RKO (cell line): ENCODE measurements at regions not wholly inside any gene's neighbourhood (a gene's known extent, or its start where the extent isn't known, plus 50 kb on each side); places are given as distances from the start of the nearest gene placed in this dataset.
"Not testable (repeated sequence)": the region's sequence is repeated elsewhere in the genome, so short reads cannot be mapped to it uniquely, and the experiment has no call there.

Experiments used
- DNase-seq: peaks from one replicate; pipeline ENCODE4 v3.0.0-alpha.2; 2016; ENCODE audit warnings: low spot score

DNA sequence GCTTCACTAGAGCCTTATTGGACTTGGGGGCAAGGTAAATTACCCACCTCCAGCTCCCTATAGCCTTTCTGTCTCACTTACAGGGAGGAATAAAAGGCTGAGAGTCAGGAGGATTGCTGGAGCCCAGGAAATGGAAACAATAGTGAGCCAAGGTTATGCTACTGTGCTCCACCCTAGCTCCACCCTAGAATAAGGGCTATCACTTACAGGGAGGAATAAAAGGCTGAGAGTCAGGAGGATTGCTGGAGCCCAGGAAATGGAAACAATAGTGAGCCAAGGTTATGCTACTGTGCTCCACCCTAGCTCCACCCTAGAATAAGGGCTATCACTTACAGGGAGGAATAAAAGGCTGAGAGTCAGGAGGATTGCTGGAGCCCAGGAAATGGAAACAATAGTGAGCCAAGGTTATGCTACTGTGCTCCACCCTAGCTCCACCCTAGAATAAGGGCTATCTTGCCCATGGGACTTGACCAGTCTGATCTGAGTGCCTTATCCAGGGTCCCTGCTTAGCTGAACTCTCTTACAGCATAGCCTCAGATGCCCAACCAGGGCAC is 150.6 kb upstream of the UGT8 start:
- DNase-seq = not testable (repeated sequence)

DNA sequence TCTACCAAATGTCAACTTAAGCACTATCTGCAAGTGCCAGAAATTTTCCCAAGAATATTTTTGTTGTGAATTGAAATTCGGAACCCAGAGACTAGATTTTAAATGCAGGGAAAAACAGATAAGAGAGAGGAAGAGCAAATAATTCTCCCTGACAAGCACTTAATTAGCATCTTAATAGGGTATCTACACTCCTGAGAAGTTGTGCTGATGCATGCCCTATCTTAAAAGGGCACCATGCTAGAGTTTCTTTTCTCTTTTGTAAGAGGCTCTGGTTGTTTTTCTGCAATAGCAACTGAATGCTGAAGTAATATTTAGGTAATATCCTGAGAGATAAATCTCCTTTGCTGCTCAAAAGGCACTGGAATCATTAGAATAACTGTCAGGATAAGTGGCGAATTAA is 139.9 kb upstream of the UGT8 start:
- no peak for DNase-seq

DNA sequence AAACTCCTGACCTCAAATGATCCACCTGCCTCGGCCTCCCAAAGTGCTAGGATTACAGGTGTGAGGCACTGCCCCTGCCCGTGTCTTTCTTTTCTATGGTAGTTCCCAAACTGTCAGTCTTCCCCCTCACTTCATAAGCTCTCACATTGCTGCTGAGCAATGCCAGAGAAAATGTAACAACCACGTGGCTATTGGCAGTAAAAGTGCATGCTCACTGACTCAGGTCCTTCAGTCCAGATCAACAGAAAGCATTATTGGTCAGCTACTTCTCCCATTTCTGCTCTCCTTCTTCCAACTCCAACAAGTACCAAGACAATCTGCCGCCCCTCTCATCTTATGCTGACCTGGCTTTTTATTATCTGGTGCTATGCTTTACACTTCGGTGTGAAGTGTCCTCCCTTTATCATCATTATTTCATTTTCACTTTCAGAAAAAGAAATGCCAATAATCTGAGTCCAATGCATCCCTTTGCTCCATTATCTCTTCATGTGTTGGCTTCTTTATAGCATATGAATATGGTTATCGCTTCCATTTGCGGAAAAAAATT is 133.8 kb upstream of the UGT8 start:
- peak; percentile 25 for DNase-seq

DNA sequence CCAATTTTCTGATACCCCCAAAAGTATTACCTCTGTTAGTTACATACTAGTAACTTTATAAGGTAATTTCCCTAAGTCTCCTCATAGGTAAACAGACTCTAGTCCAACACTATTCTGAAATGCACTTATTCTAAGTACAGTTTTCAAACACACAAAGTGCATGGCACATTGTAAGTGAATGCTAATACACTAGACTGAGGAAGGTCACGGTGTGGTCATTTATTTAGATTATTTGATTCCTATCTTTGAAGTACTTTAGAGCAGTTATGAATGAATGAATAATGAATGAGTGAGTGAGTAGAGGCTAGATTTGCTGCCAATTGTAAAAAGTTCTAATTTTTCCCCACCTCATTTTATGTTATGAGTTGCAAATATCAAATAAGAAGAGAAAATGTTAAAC is 132.8 kb upstream of the UGT8 start:
- DNase-seq = no peak

DNA sequence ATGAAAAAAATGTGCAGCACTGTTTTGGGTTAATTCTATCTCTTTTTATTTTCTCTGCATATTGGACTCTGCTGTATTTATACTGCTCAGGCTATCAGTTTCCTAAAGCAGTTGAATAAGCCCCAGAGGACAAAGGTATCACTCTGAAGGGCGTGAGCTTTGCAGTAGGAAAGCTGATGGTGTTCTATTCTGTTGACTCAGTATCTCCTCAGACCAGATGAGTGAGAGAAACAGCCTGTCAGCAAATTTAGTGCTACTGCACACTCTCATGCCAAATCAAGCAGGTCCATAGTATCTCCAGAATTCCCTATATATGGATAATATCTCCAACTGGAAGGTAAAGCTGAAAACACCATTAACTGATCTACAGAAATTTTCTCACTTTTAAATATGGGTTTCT is 132.3 kb upstream of the UGT8 start:
- DNase-seq = no peak

DNA sequence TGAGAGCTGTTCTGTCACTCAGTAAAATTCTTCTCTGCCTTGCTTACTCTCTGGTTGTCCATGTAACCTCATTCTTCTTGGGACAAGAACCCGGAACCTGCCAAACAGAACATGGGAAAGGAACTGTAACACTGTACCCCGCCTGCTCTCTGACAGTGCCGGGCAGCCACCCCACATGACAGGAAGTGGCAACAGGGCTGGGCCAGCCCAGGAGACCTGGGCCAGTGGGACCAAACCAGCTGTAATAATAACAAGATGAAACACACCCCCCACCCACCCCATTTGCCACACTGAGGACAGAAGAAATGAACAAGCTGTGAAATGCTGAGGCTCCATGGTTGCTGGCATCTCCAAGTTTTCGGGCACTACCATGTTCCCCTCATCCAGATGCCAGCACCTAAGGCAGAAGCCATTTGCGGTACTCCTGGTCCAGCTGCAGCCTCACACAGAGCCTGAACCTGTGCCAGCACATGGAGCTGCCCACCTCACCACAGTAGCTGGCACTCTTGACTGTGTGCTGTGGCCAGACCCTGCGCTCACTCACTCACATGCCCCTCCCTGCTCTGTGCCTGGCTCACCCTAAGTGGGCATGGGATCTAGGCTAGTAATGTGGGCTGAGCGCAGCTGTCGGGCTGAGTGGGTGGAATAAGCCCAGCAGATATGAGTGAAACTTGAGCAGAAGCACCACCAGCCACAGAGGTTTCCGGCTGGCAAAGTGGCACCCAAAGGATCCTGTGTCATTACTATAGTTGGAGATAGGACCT is 126.2 kb upstream of the UGT8 start:
- no peak for DNase-seq

DNA sequence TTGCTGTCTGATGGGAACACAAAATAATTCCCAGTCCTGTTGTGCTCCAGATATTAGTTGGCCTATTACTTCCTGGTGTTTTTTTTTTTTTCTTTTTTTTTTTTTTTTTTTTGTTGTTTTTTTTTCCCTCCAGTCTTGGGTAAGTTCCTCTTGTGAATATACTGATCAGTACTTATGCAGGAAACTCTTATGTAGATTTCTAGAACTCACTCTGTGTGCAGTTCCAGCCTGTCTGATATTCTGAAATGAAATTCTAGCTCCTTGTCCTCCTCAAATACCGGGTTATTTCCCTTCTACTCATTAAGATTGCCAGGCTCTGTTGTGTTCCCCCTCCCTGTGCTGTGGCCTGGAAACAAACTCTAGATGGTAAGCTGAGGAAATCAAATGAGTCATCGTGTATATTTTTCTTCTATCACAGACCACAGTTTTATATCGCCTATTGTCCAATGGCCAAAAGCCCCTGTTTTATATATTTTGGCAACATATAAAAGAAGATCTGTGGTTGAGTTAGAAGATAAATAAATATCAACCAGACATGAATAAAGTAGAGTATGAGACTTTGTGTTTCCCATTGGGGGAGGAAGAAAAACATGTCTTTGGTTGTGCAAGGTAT is 124.3 kb upstream of the UGT8 start:
- DNase-seq = no peak

DNA sequence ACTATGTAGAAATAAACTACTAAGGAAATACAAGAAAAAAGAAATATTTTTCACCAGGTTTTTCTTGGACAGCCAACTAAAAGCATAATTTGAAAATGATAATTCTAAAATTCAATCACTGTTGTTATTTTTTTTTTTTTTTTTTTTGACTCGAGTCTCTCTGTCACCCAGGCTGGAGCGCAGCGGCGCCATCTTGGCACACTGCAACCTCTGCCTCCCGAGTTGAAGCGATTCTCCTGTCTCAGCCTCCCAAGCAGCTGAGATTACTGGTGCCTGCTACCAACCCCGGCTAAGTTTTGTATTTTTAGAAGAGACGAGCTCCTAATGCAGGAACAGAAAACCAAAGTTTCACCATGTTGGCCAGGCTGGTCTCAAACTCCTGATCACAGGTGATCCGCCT is 122.3 kb upstream of the UGT8 start:
- DNase-seq = no peak

DNA sequence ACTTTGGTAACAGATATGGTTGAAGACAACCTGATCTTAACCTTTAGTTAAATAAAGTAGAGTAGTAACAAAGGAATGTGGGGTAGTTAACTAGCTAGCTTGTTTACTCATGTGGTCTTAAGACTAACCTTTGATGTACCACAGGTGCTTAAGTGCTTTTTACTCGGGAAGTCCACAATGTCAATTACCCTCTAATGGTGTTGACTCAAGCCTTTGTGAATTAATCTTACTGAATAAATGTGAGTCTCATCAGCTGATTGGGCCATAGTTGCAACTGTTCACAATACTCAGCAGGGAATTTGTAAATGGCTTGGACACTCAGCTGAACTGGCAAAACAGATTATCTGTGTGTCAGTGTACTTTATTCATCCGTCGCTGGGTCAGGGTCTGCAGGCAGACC is 119.0 kb upstream of the UGT8 start:
- DNase-seq = no peak

DNA sequence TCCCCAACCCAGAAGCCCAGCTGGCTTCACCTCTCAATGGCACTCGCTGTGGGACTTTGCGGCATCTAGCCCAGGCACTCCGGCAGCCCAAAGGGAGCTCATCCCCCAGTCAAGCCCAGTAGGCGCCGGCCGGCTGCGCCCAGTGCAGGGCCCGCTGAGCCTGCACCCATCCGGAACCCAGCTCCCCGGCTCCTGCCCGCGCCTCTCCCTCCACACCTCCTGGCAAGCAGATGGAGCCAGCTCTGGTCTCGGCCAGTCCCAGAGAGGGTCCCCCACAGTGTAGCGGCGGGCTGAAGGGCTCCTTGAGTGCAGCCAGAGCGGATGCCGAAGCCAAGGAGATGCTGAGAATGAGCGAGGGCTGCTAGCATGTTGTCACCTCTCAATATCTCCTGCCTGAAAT is 116.8 kb upstream of the UGT8 start:
- DNase-seq = no peak

DNA sequence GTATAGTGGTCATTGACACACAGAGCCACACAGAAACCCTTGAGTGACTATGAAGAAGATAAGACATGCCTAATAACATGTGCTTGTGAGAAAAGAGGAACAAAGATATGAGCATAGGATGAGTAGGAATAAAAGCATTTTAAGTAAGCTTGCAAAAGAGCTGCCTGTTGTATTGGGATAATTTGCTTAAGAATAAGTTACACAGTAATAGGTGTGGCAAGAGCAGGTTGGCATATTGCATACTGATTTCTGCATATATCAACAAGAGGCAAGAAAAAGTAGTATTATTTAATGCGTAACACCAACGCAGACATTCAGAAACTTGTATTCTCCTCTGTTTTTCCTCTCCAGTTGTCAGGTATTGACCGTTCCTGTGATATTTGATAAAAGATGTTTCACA is 111.5 kb upstream of the UGT8 start:
- no peak for DNase-seq

DNA sequence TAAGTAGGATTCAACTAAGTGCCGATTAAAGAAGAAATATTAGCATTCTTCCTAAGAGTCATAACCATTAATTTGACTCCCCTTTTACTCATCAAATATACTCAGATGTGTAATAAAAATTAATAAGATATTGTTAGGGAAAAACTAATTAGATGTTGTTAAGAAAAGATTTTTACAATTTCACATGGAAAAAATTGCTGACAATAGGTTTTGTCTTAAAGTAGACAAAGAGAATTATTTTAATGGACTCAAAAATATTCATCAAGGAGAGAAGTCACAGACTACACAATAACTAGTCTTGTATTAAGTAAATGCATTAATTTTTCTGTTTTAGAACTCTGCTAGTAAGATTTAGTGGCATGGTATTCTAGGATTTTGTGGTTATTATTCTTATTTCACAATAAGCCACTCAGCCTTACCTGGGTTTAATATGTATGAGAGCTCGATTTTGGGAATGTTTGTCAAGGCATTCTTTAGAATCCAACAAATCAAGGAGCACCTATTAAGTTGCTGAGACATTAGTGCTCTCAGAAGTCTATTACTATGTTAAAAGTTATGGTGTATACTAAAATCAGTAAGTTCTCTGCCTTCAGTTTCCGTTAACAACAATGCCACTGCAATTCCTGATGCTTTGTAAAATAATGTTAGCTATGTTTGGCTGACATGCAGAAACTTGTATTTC is 110.2 kb upstream of the UGT8 start:
- DNase-seq = no peak

DNA sequence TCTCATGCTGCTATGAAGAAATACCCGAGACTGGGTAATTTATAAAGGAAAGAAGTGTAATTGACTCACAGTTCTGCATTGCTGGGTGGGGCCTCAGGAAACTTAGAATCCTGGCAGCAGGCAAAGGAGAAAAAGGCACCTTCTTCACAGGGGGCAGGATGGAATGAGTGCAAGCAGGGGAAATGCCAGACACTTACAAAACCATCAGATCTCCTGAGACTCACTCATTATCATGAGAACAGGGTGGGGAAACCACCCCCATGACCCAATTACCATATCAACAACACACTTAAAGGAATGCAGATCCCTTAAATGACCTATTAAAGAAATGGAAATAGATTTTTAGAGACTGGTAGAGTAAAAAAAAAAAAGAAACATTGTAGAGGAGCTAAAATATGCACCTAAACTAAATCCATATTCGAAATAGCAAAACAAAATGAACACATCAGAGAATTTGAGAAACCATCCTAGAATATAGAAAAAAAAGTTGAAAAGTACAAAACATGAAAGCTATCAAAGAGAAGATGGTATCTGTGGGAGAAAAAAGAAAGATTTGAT is 104.3 kb upstream of the UGT8 start:
- DNase-seq = no peak

DNA sequence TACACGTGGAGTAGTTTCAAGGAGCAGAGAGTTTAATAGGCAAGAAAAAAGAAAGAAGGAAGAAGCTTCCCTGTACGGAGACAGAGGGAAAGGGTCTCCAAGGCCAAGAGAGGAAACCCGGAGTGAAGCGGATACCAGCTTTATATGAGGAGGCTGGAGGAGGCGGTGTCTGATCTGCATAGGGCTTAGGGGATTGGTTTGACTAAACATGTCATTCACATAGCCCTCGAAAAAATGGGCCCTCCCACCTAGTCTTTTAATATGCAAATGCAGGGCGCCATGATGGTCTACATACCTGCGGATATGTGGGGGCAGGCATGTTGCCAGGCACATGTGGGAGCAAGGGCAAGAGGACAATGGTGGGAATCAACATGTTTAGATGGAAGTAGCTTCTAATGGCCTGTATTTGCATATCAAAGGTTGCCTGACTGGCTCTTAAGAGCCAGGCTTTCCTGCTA is 103.1 kb upstream of the UGT8 start:
- DNase-seq = no peak

DNA sequence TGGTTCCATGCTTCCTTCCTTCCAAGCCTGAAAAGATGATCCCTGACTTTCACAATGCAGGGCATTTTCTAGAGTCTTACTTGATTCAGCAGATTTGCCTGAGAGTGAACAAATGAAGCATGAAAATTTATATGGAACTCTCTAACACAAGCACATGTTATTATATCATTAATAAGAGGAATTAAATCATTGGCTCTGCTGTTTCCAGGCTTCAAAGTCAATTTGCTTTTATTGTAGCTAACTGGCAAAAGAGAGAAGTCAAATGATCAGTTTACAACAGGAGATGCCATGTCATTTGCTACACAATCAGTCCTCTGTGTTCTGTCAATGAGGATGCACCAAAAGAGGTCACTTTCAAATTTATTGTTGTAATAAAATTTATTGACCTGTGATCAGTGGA is 101.5 kb upstream of the UGT8 start:
- DNase-seq = no peak

DNA sequence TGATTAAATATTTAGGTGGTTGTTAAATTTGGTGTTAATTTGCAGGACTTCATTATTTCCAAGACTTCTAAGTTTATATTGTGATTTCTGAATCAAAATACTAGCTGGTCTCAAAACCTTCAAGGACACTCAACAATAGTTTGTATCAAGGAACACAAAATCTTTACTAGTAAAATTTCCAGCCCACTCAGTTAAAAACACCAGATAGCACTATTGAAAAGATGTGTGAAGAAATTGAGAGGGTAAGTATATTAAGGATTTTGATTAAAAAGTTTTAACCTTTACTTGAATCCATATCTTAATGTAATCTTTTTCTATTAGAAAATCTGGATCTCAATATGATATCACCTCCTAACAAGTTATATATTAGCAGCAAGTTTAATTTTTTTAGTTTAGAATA is 89.3 kb upstream of the UGT8 start:
- DNase-seq = peak; percentile 15

DNA sequence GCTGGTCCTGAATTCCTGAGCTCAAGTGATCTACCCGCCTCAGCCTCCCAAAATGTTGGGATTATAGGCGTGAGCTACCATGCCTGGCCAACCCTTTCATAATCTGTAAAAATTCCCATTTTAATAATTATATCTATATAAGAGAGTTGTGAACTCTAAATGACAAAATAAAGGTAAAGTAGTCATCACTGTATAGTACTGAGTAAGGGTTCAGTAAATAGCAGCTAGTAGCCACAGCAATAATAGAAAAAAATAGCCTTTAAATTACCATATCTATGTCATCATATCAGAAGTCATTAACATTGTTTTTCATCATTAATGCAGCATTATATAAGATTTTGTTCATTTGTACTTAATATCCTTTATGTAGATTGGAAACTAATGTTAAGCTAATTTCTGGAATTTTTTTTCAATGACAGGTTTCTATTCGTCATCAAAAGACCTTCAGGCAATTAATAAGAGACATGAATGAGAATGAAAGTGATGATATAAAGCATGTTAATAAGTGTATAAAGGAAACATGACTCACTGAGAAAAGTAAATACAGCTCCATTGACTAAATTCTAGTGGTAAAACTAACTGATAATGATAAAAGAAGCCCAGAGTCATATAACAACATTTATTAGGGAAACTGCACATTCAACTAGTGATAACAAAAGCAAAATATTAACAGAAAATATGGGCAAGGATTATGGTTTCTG is 85.9 kb upstream of the UGT8 start:
- no peak for DNase-seq

DNA sequence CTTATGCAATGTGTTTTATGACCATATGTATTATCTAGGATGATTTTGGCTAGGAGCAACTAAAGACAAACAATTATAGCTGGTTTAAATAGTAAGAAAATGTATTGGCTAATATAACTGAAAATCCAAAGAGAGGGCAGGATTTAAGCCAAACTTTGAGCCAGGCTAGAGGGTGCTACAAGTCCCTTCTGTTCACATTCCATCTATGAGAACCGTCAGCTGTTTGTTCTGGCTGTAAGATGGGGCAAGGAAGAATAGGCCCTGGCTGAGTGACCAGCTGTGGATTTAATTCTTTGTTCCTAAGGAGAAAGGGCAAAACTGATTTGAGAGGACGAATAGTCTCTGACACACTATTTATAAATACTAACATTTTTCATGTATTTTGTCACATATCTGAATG is 79.2 kb upstream of the UGT8 start:
- no peak for DNase-seq

DNA sequence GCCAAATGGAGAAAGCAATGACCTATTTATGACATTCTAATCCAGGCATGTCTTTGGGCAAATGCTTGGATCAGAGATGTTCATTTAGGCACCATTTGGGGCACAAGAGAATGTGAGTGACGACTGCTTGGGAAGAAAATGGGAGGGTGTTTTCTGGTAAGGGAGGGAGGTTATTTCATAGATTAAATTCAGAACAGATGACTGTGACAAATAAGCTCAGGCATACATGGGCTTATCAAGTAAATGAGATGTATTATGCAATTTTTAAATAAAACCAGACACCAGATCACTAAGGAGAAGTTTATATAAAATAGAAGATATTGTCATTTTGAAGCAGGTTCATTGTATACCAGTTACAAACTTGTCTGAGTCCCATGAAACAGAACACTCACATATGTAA is 71.4 kb upstream of the UGT8 start:
- no peak for DNase-seq

DNA sequence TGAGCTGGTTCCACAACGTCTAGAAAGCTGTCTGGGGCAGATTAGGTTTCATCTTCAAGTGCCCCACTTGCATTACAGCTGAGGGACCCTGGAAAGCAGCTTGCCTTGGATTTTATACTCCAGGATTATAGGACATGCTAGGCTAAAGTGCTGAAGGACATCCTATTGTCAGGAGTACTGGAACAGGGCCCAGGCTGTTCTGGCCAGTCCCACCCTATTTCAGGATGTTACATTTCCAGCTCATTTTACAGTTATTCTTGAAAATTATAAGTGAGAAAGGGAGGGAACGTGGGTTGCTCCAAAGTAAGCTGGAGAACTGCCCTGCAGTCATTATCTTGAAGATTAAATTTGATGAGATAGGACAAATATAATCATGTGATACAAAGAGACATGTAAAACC is 71.0 kb upstream of the UGT8 start:
- DNase-seq = no peak

DNA sequence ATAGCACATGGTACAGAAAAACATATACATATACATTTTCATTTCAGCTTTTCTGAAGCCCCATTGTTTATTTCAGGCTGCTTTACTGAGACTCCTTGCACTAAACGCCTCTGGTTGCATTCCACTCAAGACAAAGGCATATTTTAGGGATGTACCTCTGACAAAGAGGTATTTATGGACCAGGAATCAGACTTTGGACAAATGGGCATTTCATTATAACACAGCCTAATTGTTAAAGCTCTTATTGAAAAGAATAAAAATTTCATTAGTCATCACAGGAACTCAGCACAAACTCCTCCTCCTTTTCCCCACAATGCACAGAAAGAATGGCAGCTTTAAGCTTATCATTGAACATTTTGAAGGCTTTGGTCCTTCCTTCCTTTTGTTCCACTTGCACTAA is 62.9 kb upstream of the UGT8 start:
- no peak for DNase-seq

DNA sequence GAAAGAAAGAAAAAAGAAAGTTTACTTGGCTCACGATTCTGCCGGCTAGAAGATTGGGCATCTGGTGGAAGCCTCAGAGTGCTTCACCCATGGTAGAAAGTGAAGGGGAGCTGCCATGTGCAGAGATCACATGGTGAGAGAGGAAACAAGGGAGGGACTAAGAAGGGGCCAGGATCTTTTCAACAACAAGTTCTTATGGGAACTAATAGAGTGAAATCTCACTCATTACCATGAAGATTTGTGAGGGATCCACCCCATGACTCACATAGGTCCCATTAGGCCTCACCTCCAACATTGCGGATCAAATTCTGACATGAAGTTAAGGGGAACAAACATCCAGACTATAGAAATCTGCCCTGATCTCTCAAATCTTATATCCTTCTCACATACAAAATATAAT is 61.3 kb upstream of the UGT8 start:
- no peak for DNase-seq
